ENCODE measurements at regions not wholly inside any gene's neighbourhood (a gene's known extent, or its start where the extent isn't known, plus 50 kb on each side); places are given as distances from the start of the nearest gene placed in this dataset.
A peak's percentile ranks its signal among the peaks of the same experiment; 100 is the strongest.
"Not testable (repeated sequence)": the region's sequence is repeated elsewhere in the genome, so short reads cannot be mapped to it uniquely, and the experiment has no call there.

DNA sequence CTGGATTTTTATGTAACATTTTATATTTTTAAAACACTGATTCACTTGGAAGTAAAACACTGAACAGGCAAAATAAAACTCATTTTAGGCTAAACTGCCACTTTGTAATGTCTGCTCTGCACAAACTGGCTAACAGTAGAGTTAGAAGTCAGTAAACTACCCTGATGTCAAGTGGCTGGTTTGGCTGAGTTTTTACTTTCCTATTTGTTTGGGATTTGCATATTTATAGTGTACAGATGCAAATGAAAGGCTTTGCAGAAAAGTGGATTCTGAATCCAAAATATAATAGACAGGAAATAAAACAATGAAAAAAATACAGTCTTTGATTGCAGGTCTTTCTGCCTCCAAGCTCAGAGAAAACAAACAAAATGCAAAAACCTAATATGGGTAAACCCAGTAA is 213.1 kb downstream of the CDH26 start:
- DNase-seq (ENCODE audit: low read depth) = no peak

DNA sequence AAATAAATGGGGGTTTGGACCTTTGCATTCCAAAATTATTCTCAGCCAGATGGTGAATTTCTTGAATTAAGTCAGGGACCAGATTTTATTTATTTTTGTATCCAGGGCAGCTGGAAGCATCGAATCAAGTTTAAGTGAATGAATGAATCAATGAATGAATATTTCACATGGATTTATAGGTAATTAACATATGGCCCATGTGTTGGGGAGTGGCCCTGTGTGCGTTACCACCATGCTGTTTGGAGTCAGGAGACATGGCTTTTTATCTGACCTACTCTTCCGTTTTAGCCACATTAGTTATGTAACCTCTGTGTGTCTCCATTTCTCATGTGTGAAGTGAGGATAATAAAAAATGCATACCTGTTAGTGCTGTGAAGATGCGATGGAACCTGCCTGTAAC is 213.5 kb downstream of the CDH26 start:
- DNase-seq (ENCODE audit: low read depth) = no peak

- no peak for DNase-seq (ENCODE audit: low read depth)
Observed at GRCh38 chr20:60172346-60172984, 214.2 kb downstream of the CDH26 start.

- no peak for DNase-seq (ENCODE audit: low read depth)
Observed at GRCh38 chr20:60177080-60177479, 218.9 kb downstream of the CDH26 start.

GRCh38 chr20:60180986-60181385 is 222.8 kb downstream of the CDH26 start:
- DNase-seq (ENCODE audit: low read depth) = no peak

DNA sequence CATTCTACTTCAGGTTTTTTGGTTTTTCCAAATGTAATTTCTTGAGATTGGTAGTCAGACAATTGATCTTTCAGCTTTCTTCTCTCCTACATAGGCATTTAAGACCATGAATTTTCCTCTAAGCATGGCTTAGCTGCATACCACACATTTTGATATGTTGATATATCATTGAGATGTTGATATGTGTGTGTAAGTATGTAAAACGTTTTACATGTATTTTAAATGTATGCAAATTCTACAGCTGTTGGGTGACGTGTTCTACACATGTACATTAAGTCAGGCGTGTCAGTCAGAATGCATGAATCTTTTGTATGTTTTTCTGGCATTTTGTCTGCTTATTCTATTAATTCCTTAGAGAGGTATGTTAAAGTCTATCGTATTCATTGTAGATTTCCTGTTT is 228.2 kb downstream of the CDH26 start:
- DNase-seq (ENCODE audit: low read depth) = no peak

GRCh38 chr20:60187683-60188082 is 229.5 kb downstream of the CDH26 start:
- no peak for DNase-seq (ENCODE audit: low read depth)

DNA sequence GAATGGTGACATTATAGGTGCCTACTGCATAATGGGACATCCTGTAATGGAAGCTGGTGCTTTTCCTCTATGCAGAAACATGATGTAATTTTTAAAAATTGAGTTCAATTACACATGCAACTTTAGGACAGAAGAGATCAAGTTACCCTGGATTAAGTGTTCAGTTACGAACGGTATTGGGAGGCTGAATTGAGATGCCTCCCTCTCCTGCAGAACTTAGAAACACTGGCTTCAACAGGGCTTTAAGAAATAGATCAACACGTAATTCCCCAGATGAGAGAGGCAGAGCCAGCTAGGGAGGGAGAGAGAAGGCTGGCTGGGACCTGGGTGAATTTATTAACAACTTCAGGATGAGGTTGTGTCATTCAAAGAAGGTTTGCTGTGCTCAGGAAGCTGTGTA is 232.8 kb downstream of the CDH26 start:
- peak; percentile 4 for DNase-seq (ENCODE audit: low read depth)

DNA sequence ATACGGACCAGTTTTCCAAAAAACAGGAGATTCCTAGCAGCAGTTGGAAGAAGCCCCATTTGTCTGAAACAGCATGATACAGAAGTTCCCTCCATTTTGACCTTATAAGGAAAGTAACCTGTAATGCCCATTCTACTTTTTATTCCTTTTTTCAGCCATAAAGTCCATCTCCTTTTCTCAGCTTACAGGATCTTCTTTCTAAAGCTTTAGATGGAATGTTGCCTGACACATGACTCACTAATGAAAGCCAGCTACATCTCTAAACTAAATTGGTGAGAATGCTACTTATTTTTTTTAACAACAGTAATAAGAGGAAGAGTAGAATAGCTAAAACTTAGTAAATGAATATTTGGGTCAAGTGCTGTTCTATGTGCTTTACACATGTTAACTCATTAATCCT is 234.1 kb downstream of the CDH26 start:
- no peak for DNase-seq (ENCODE audit: low read depth)

- not testable (repeated sequence) for DNase-seq (ENCODE audit: low read depth)
Observed at GRCh38 chr20:60199132-60199531, 240.9 kb downstream of the CDH26 start.

GRCh38 chr20:60199866-60200265 is 241.6 kb downstream of the CDH26 start:
- DNase-seq (ENCODE audit: low read depth) = no peak

DNA sequence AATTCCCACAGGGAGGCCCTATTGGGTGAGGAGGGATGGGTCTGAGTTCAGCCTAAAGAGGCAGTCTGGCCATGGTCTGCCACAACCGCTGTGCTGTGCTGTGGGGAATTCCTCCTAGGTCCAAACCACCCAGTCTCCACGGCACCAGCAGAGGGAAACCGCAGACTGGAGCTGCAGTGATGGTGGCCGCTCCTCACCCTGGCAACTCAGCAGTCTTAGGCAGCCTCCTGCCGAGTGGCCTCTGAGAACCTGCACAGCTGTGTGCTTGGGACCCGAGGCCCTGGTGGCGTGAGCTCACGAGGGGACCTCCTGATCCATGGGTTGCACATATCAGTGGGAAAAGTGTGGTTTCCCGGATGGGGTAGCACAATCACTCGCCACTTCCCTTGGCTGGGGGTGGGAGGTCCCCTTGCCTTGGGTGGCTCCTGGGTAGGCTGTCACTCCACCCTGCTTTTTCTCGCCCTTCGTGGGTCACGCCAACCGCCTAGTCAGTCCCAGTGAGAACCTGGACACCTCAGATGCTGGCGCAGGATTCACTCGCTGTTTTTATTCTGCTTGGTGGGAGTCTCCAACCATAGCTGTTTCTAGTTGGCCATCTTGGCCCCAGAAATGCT is 242.2 kb downstream of the CDH26 start:
- DNase-seq (ENCODE audit: low read depth) = no peak

- no peak for DNase-seq (ENCODE audit: low read depth)
Observed at GRCh38 chr20:60201198-60201835, 243.1 kb downstream of the CDH26 start.

DNA sequence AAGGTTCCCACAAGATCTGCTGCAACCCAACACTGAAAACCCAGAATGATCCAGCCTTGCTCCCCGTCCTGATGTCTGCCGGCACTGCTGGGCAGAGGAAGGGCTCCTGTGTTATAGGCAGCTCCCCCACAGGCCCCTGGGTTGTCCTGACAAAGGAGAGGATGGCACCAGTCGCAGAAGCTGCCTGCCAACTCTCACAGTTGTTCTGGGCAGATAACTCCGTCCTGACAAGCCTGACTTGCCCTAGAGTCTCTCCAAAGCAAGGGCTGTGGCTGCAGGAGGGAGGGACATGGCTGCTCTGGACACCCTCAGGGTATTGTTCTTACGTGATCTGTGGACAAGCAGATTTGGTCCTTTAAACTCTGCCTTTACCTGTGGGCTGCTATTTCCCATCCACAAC is 243.8 kb downstream of the CDH26 start:
- DNase-seq (ENCODE audit: low read depth) = no peak

- no peak for DNase-seq (ENCODE audit: low read depth)
Observed at GRCh38 chr20:60203451-60203850, 245.2 kb downstream of the CDH26 start.

DNA sequence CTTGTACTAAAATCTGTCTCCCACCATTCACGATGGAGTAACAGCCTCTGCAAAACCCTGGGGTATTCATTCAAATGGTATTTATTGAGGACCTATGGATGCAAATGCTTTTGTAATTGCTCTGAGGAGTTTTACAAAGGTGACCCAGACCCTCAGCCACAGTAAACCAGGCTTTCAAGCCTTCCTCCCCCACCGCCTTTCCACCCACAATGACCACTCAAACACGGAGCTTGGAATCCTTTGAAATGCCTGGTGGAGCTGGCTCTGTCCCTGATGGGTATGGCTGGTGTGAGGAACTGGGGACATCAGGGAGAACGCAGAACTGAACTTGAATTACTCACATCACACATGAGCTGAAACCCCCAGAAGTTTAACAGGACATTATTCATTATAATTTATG is 246.4 kb downstream of the CDH26 start:
- no peak for DNase-seq (ENCODE audit: low read depth)

GRCh38 chr20:60206259-60206658 is 248.0 kb downstream of the CDH26 start:
- peak; percentile 47 for DNase-seq (ENCODE audit: low read depth)

DNA sequence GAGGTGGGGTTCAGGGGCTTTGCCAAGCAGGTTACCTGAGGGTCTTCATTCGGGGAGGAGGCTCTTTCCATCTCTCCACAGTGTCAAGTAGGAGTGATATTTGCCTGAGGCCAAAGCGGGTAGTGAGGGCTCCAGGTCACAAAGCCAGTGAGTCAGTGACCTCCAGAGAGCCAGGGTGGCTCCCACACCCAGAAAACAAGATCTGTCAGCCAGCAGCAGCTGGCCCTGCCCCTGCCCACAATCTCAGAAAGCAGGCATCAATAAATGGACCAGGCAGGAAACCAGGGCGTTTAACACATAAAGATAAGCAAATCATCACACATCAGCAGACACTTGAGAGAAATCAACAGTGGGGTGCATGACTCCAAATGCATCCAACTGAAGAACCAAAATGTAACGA is 250.8 kb downstream of the CDH26 start:
- DNase-seq (ENCODE audit: low read depth) = no peak

DNA sequence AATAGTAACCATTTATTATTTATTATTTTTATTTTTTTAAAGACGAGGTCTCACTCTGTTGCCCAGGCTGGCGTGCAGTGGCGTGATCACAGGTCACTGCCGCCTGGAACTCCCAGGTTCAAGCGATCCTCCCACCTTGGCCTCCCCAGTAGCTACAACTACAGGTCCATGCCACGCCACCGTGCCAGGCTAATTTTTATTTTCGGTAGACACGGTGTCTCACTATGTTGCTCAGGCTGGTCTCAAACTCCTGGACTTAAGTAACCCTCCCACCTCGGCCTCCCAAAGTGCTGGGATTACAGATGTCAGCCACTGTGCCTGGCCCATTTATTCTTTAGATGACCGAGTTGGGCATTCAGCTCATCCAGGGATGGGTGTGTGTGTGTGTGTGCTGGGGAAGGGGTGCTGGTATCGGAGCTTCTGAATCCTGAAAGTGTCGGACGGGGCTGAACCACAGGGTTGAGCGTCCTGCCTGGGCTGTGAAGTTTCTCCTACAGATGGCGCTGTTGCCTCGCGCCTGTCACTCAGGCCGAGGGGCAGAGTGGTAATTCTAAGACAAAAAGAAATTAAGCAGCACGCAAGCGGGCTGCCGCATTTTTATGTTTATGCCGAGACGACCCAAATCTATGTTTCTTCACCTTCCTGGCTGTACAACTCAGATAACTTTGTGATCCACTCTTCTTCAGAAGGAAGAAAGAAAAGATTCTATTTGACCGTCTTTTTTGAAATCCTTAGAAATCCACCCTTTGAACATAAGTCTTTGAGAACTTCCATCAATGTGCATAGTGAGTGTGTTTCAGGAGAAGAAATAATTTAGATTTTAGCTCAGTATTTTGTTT is 252.8 kb downstream of the CDH26 start:
- DNase-seq (ENCODE audit: low read depth) = peak; percentile 22

GRCh38 chr20:60211618-60212463 is 253.6 kb downstream of the CDH26 start:
- DNase-seq (ENCODE audit: low read depth) = no peak

DNA sequence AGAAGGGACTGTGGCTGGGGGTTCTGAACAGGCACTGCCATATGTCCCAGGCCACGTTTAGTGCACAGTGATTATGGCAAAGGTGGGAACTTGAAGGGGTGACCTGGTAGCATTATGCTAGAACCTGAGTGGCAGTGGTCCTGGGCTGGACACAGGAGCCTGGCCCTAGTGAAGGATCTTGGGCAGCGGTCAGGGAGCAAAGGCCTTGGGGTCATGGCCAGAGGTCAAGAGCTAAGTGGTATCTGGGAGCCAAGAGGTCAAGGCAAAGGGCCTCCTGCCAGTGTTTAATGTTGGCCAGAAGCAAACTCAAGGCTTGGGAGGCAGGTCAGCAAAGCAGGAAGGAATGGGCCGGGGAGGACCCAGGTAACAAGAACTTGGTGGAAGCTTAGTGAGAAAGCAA is 254.5 kb downstream of the CDH26 start:
- no peak for DNase-seq (ENCODE audit: low read depth)

All from iris pigment epithelial cell (primary cell).